ENCODE measurements at regions not wholly inside any gene's neighbourhood (a gene's known extent, or its start where the extent isn't known, plus 50 kb on each side); places are given as distances from the start of the nearest gene placed in this dataset.

GRCh38 chr14:103258211-103258610, 75.8 kb upstream of the EIF5 start:
- no peaks in the 10 kb centered on the region for H3K9me3 ChIP-seq

GRCh38 chr14:103259184-103259583, 74.9 kb upstream of the EIF5 start:
- 86% methylated on average over 7 of the region's 10 CpGs for WGBS (ENCODE audit: insufficient coverage, low coverage, low lambda C conversion rate, missing lambda C conversion rate)
- no peak for TF ChIP-seq POLR2A (IDR thresholded peaks at IDR 0.05)
- TF ChIP-seq CTCF (IDR thresholded peaks at IDR 0.05): no peak
- Histone ChIP-seq H3K27me3 (no peaks in the 10 kb centered on the region), H3K4me3 (no peak overlapping the region), H3K4me1 (peaks cover 0 to 32% (median 3%) of the 10 kb centered on the region in 4 donors), H3K27ac (no peak overlapping the region), H3K9me3 (no peaks in the 10 kb centered on the region), H3K36me3 (no peaks in the 10 kb centered on the region)
- intact Hi-C loops (cut with DNase I): no loop called here
- DNase-seq: peak in 1 of 3 donors; percentile 39
- no peak for ATAC-seq

More at GRCh38 chr14:103258211-103258610, 75.8 kb upstream of the EIF5 start:
- ATAC-seq: no peak
- Histone ChIP-seq H3K27me3 (no peaks in the 10 kb centered on the region), H3K4me1 (peaks cover 0 to 37% (median 3%) of the 10 kb centered on the region in 4 donors), H3K4me3 (no peak overlapping the region), H3K27ac (no peak overlapping the region), H3K36me3 (no peaks in the 10 kb centered on the region)
- peak in 1 of 3 donors; percentile 42 for DNase-seq
- TF ChIP-seq POLR2A (IDR thresholded peaks at IDR 0.05) (no peak), CTCF (IDR thresholded peaks at IDR 0.05) (no peak)
- intact Hi-C loops (cut with DNase I): no loop called here
- WGBS (ENCODE audit: insufficient coverage, low coverage, low lambda C conversion rate, missing lambda C conversion rate): 89% methylated on average over 8 of the region's 12 CpGs

GRCh38 chr14:103259801-103260628, 74.0 kb upstream of the EIF5 start:
- no peak for TF ChIP-seq CTCF (IDR thresholded peaks at IDR 0.05)
- no peak for TF ChIP-seq POLR2A (IDR thresholded peaks at IDR 0.05)
- Histone ChIP-seq H3K4me1 (peaks cover 0 to 32% (median 3%) of the 10 kb centered on the region in 4 donors), H3K27ac (peak overlapping the region; percentile 90 to 99 (median 94)), H3K4me3 (peak overlapping the region; percentile 28 to 58 (median 52)), H3K27me3 (no peaks in the 10 kb centered on the region), H3K36me3 (no peaks in the 10 kb centered on the region), H3K9me3 (no peaks in the 10 kb centered on the region)
- DNase-seq (peak in 2 of 3 donors; percentile 41 to 45), ATAC-seq (peak; percentile 38 to 71 (median 65))
- intact Hi-C loops (cut with DNase I): no loop called here
- WGBS (ENCODE audit: insufficient coverage, low coverage, low lambda C conversion rate, missing lambda C conversion rate): 32% methylated on average over 17 of the region's 19 CpGs

- intact Hi-C loops (cut with DNase I): no loop called here
- Histone ChIP-seq H3K36me3 (no peaks in the 10 kb centered on the region), H3K4me3 (peak overlapping the region; percentile 28 to 58 (median 52)), H3K27ac (peak overlapping the region; percentile 90 to 99 (median 94)), H3K9me3 (no peaks in the 10 kb centered on the region), H3K4me1 (peaks cover 0 to 29% (median 3%) of the 10 kb centered on the region in 4 donors), H3K27me3 (no peaks in the 10 kb centered on the region)
- ATAC-seq: peak; percentile 87 to 93 (median 90)
- TF ChIP-seq CTCF (IDR thresholded peaks at IDR 0.05): no peak
- TF ChIP-seq POLR2A (IDR thresholded peaks at IDR 0.05): no peak
- 0% methylated on average over 8 of the region's 9 CpGs for WGBS (ENCODE audit: insufficient coverage, low coverage, low lambda C conversion rate, missing lambda C conversion rate)
- DNase-seq: peak; percentile 65 to 84 (median 73)
These were observed 73.4 kb upstream of the EIF5 start for GRCh38 chr14:103260629-103261124.

All from right lobe of liver (tissue), 6 donors.